DMS79 (cell line): ENCODE measurements at regions not wholly inside any gene's neighbourhood (a gene's known extent, or its start where the extent isn't known, plus 50 kb on each side); places are given as distances from the start of the nearest gene placed in this dataset.
"Not testable (repeated sequence)": the region's sequence is repeated elsewhere in the genome, so short reads cannot be mapped to it uniquely, and the experiment has no call there.

ENCODE experiments used
- DNase-seq: peaks from one replicate; lab custom pipeline; 2025; lab: John Stamatoyannopoulos, UW

DNA sequence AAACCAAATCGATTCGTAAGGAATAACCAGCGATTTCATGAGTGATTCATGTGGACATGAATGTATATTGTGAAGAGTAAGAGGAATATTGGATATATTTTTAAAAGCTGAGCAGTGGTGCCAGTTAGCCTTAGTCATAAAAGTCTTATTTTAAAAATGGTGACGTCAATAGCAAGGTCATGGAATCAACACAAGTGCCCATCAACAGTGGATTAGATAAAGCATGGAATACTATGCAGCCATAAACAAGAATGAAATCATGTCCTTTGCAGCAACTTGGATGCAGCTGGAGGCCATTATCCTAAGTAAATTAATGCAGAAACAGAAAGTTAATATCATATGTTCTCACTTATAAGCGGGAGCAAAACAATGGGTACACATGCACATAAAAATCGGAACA lies 89.0 kb upstream of the STOX2 start:
- DNase-seq = no peak

- DNase-seq = no peak
Measured at GRCh38 chr4:183816882-183817509, 88.1 kb upstream of the STOX2 start.

- not testable (repeated sequence) for DNase-seq
Measured at GRCh38 chr4:183818591-183818990, 86.5 kb upstream of the STOX2 start.

DNA sequence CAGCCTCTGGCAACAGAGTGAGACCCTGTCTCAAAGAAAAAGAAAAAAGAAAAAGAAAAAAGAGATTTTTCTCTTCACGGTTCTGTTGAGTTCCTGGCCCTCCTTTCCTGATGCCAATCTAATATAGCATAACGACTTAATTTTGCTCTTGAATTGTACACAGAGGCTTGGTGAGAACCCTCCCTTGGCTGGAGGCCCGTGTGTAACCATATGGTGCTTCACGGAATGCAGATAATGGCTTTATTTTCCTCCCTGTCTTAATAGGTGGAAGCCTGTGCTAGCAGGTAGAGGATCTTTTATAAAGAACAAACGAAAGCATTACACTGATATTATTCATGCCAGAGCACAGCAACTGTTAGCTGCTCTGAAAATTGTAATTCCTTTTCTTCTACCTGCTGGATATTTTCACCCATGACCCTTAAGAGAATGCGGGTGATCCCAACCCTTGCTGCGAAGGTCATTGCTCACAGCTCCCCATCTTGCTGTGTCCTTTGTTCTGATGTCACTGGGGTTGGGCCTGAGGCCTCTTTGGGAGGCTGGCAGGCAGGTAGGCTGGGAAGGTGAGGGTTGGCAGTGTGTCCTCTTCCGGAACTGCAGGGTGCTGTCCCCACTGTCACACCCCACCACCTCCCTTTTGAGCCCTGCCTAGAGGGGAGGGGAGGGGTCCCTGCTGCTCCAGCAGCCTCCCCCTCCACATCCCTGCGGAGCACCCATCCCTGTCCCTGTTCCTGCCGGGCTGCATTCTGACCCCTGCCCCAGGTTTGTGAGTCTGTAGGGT lies 83.8 kb upstream of the STOX2 start:
- DNase-seq = peak; percentile 13

DNA sequence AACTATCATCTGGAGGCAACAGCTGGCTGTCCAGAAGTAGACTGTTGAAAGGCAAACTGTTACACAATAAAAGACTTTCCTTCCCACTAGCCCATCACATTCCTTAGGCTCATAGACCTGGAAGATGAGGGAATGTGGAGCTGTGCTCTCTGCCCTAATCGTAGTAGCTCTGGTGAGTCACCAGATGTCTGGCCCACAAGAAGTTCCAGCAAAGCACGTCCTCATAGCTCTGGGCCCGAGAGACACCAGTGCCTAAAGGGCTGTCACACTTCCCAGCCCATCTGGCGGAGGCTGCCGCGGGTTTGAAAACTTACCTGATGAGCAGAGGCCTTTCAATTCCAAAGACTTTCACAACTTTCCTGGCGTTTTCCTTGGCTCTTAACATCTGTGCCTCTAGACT lies 81.7 kb upstream of the STOX2 start:
- DNase-seq = no peak

DNA sequence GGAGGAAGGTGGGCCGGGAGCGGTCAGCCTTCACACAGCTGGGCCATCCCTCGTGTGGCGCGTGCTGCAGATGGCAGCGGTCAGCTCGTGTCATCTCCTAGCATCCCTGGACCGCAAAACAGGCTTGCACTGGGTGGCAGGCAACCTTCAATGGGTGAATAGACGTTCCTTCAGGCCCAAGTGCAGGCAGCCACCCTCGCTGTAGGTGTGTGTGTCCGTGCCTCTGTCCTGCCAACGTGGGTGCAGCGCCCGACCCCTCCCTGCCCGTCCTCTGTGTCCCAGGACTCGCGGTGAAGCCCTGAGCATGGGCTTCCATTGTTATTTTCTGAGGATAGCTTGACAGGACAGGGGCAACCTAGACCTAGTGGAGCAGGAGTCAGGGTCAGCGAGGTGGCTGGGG lies 79.8 kb upstream of the STOX2 start:
- no peak for DNase-seq

GRCh38 chr4:183826461-183826860 lies 78.6 kb upstream of the STOX2 start:
- DNase-seq = no peak

- no peak for DNase-seq
Measured at GRCh38 chr4:183828125-183828524, 77.0 kb upstream of the STOX2 start.

GRCh38 chr4:183828839-183829238 lies 76.3 kb upstream of the STOX2 start:
- DNase-seq = no peak

GRCh38 chr4:183830438-183830985 lies 74.6 kb upstream of the STOX2 start:
- no peak for DNase-seq

DNA sequence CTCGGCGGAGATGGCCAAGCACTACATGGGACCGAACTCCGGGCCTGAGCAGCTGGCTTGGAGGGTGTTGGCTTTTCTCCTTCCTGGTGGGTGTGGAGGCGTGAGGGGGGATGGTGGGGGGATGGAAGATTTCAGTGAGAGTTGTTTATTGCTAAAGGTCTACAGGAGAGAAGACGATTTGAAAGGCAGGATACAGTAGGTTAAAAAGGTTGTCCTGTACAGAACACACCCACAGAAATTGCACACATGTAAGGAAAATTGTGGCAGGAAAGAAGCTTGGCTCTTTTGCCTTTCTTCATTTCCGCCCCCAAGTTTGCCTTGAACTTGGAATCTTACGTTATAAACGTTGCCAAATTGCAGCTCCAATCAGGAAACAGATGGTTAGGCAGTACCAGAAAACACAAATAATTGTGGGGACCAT lies 74.1 kb upstream of the STOX2 start:
- no peak for DNase-seq

GRCh38 chr4:183831683-183832082 lies 73.4 kb upstream of the STOX2 start:
- no peak for DNase-seq

DNA sequence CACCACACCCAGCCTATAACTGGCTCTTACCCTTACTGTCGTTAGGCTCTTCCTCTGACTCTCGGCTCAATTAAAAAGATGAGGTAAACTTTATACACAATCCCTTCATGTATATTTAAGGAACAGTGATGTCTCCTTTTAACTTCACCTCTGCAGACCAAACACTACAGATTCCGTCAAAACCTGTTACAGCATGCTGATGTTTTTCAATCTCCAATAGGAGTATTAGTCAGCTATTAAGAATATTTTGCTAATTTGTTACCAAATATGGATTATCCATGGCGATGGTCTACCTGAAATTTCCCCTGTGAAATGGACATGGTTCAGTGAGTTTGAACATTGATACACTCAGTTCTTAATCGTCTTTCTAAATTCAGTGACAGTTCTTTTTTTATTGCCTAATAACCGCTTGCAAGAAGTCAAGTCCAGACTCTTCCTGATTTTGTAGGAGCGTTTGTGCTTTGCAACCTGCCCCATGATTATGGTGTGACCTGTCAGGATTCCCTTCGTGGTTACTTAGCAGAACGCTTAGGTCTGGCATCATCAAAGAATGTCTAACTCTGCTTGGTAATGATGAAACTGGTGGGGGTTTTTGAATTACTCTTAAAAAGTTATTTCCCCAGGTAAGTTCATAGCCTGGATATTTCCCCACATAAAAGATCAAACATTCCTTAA lies 72.2 kb upstream of the STOX2 start:
- DNase-seq = no peak

DNA sequence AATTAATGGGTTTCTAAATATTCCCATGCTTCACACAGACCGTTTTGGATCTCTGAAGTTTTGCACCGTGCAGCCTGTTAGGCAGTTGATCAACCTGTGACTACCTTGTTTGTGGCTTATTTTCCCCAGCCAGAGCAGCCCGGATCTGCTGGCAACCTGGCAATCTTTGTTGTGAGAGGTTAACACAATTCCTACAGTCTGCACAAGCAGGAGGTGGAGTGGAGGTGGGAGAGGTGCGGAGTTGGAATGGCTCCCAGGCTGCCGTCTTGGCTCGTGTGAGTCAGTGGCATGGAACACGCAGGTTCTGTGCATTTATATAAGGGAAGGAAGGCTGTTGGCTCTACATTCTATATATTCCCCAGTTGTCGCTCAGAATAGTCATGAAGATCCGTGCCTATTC lies 70.9 kb upstream of the STOX2 start:
- no peak for DNase-seq

GRCh38 chr4:183837222-183837621 lies 67.9 kb upstream of the STOX2 start:
- no peak for DNase-seq

GRCh38 chr4:183838987-183839712 lies 66.0 kb upstream of the STOX2 start:
- no peak for DNase-seq

GRCh38 chr4:183840311-183840710 lies 64.8 kb upstream of the STOX2 start:
- DNase-seq = peak; percentile 5

- DNase-seq = no peak
Measured at GRCh38 chr4:183841001-183841400, 64.1 kb upstream of the STOX2 start.

- DNase-seq = no peak
Measured at GRCh38 chr4:183842129-183842528, 63.0 kb upstream of the STOX2 start.

DNA sequence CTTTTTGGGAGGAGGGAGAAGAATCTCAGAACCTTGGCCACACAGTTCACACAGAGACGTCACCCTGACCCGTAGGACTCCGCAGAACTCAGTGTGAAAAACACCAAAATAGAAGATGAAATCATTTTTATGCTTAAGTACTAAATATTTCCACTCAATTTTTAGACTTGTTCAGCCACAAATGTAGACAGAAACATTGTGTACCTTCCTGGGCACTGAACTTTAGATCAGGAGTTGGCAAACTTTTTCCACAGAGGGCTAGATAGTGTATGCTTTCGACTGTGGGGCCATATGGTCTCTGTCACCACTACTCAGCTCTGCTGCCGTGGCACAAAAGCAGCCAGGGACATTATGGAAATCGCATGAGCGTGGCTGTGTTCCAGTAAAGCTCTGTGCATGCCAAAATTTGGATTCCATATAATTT lies 61.8 kb upstream of the STOX2 start:
- DNase-seq = no peak

DNA sequence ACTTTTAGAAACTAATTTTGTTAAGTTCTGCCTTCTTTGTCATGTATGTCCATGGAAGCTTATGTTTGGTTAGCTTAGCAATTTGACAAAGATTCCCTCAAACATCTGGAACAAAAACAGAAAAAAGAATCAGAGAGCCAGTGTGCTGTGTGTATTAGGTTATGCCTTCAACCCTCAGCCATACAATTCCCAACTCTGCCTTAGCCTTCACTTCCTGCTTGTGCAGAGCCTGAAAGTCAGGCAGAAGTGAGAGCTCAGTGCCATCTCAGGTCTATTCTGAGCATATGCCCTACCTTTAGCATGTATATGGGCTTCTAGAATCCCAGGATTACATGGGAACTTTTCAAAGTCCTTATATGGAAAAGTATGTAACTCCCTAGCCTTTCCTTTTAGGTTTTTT lies 58.2 kb upstream of the STOX2 start:
- no peak for DNase-seq

DNA sequence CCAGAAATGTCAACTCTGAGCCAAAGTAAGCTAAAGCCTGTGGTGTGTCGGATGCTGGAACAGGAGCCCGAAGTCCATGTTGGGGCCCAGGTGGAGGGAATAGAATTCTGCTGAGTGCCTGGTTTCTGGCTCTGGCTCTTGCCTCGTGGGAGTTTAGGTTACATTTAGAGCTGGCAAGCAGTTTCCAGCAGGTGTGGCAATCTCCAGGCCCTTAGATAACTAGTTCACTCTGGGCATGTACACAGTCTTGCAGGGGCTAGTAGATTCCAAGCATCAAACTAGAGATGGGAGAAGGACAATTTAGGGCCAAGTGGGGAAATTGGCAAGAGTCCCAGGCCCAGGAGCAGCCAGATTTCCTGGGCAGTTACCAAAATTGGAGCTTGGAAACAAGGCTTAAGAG lies 56.3 kb upstream of the STOX2 start:
- no peak for DNase-seq
